GM18870 (cell line): ENCODE measurements at regions not wholly inside any gene's neighbourhood (a gene's known extent, or its start where the extent isn't known, plus 50 kb on each side); places are given as distances from the start of the nearest gene placed in this dataset.
"Not testable (repeated sequence)": the region's sequence is repeated elsewhere in the genome, so short reads cannot be mapped to it uniquely, and the experiment has no call there.

Experiments
- ATAC-seq: cut with Tn5 transposase; IDR thresholded peaks from one replicate; pipeline ENCODE4 v1.9.1; 2021; ENCODE audit warnings: moderate library complexity; ENCODE audit not compliant: unreplicated experiment

DNA sequence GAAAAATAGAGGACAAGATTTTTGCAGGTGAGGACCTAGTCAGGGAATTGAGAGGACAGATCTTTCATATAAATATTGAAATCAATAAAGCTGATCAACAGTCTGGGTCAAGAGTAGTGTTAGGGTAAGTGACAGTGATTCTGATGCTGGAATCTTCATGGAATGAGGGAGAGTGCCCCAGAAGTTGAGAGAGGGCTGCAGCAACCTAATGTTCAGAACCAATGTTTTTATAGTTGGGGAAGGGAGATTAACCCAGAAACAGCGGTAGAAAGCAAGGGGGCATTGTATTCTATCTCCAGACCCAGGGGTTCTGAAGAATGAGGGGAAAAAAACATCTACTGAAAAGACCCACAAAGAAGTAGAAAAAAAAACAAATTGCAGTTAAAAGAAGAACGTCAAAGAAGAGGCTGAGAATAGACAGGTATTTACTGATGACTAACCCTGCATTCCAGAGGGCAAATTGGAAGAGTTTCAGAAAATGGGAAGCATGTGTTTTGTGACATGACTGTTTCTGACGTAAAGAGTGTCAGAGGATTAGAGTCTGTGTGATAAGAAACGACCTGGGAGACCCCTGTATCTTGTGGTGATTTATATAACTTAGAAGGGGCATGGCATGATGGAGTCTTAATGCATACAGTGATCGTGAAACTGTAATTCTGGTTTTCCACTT is 819.6 kb upstream of the EPHA5 start:
- no peak for ATAC-seq

DNA sequence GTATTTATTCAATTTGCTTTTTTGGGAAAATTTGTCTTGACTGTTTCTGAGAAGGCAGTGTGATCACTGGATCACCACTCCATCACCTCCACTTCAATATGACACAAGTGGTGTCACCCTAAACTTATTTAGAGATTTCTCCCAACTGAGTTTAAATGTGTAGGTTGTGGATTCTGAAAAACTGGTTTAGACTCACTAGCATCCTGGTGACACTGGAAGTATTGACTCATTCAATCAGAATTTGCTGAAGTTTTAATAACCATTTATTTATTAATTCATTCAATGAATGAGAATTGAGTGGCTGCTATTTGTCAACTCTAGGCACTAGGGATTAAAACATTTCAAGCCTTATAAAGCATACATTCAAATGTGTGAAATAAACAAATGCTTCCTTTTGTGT is 819.1 kb upstream of the EPHA5 start:
- ATAC-seq = no peak

DNA sequence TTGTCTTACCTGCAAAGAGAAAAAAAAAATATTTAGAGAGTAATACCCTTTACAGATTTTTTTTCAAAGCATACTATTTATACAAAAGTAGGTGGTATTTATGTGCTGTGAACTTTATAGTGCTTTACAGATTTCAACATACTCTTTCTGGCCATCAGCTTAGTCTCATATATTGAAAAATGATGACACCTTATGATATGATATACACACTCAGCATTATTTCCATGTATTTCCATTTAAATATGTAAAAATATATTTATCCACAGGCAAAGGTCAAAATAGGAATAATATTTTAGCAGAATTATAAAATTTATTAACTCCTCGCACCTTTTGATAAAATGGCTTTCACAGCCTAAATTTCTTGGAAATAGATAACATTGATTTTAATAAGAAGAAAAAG is 815.8 kb upstream of the EPHA5 start:
- no peak for ATAC-seq

DNA sequence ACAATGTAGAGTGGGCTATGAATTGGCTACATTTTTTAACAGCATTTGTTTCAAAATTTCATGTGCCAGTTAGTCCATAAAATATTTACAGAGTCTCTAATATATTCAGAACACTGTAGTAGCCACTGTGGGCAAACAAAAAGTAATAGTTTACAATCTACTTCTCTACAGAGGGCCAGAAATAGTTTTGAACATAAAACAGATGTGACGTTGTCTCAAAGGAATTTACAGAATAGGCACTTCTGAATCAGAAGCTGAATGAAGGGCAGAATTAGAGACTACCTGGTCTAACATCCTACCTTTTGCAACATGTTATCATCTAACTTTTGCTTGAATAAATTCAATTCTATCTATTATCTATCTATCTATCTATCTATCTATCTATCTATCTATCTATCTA is 811.9 kb upstream of the EPHA5 start:
- ATAC-seq = no peak

DNA sequence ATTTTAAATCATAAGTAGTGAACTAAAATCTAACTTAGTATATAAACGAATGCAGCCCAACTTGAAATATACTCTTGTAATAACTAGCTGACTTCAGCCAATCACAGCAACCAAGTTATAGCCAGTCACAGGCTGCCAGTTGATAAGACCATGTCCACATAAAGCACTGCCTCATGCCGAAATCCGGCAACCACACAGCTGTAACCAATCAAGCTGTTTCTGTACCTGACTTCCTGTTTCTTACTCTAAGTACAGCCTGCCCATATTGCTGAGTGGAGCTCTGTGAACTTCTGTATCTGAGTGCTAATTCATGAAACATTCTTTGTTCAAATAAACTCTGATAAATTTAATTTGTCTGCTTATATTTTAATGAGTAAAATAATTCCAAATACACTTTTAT is 805.3 kb upstream of the EPHA5 start:
- ATAC-seq = no peak

DNA sequence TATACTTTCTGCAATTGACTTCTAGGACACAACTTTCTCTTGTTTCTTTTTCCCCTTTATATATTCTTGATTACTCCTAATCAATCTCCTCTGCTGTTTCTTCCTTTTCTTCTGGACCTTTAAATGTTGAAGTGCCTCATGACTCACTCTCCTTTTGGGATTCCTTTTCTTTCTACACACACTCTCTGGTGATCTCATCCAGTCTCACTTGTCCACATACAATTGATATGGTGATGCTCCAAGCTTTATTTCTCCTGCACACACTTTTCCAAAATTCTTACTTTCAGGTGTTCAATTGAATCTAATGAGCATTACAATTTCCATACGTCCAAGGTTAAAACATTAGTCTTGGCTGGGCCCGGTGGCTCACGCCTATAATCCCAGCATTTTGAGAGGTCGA is 794.8 kb upstream of the EPHA5 start:
- no peak for ATAC-seq

DNA sequence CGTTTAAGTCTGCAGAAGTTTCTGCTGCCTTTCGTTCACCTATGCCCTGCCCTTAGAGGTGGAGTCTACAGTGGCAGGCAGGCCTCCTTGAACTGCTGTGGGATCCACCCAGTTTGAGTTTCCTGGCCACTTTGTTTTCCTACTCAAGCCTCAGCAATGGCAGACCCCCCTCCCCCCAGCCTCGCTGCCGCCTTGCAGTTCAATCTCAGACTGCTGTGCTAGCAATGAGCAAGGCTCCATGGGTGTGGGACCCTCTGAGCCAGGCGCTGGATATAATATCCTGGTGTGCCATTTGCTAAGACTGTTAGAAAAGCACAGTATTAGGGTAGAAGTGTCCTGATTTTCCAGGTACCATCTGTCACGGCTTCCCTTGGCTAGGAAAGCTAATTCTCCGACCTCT is 792.6 kb upstream of the EPHA5 start:
- ATAC-seq = not testable (repeated sequence)

DNA sequence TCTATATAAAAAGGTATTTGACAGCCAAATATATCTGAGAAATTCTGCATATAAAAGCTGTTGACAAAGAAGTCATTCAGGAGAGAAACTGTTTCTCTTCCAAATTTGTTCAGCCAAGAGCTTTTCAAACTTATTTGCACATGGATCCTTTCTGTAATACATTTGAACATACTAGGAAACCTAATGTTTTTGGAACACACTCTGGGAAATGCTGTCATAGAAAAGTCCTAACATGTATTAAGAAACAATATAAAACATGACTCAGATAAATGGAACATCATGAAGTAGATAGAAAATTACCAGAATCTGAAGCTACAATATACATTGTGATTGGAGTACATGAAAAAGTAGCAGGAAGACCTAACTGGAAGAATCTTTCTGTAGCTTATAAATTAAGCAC is 781.5 kb upstream of the EPHA5 start:
- ATAC-seq = no peak

DNA sequence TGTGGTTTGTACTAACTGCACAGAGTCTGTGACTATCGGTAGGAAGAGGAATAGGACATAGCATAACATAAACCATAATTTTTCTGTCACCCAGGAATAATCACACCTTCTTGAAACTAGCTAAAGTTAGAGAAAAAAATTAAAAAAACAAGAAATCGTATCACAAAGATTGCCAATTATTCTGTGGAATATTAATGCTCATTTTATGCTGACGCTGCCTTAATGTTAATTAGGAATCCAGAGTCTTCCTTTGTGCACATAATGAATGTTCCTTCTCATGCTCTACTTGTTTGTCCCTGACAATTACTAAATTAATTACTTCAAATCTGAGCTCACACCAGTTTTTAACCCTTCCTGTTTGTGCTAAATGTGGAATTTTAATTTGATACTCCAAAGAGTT is 772.7 kb upstream of the EPHA5 start:
- ATAC-seq = no peak

DNA sequence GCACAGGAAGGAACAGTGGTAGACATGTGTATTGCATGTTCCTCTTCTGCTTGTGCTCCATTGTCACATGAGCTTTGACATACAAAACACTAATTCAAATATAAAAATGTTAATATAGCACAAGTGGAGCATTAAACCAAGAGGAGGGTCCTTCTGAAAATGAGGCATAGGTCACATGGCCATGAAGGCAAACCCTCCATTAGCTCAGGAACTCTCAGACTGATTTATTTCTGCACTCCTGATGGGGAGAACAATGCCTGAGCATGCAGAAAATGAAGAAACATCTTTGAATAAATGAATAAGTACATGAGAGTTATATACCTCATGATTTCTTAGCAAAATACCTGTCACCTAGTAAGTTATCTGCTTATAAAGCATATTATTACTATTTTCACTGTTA is 769.2 kb upstream of the EPHA5 start:
- no peak for ATAC-seq

DNA sequence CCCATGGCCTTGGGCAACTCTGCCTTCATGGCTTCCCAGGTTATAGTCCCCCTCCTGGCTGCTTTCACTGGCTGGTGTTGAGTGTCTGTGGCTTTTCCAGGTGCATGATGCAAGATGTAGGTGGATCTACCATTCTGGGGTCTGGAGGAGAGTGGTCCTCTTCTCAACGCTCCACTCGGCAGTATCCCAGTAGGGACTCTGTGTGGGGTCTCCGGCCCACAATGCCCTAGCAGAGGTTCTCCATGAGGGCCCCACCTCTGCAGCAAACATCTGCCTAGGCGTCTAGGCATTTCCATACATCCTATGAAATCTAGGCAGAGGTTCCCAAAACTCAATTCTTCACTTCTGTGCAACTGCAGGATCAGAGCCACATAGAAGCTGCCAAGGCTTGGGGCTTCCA is 763.4 kb upstream of the EPHA5 start:
- ATAC-seq = no peak

DNA sequence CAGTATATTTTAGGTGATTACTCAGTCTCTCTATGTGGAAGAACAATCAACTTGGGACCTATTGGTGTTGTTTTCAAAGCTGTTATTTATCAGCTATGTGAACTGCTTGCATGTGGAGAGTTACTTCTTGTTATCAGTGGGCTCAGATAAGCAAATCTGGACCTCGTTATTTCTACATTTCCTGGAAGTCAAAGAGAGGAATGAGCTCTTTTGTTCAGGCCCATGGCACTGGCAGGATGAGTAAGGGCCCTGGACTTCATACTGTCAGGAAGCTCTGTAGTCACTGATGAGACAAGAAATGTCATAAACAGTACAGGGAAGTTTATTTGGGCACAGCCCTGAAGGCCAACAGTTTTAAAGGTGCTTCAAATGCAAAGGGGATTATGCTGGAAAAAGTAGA is 760.6 kb upstream of the EPHA5 start:
- no peak for ATAC-seq

DNA sequence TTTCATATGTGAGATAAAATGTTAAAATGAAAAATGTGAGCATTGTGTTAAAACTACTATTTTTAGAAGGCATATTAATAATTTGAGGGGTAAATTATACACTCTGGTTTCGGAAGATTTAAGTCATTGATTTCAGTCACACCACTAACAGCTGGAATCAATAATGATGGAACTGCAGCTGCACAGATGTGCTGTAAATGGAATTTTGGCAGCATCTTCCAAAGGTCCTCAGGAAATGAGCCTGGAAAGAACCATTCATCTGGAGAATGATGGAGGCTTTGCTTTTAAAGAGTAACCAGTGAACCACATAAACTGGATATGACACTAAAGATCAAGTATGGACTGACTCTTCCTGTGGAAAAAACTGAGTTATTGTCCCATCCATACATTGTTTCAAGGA is 759.0 kb upstream of the EPHA5 start:
- ATAC-seq = no peak

DNA sequence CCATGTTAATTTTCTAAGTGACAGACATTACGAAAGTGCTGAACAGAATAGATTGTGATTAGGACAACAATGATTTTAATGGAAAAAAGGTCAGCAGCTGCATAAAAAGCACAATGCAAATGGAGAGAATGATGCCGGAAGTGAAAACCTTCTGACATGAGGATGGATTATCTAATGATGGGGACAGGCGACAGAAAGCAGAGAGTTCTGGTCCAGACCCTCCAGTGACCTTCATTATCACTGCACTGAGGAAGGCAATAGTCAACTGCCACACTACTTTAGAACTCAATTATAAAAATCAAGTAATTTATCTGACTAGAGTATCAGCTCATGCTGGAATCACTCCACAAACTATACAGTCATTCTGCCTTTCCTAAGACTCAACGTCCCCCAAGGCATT is 746.1 kb upstream of the EPHA5 start:
- ATAC-seq = no peak

DNA sequence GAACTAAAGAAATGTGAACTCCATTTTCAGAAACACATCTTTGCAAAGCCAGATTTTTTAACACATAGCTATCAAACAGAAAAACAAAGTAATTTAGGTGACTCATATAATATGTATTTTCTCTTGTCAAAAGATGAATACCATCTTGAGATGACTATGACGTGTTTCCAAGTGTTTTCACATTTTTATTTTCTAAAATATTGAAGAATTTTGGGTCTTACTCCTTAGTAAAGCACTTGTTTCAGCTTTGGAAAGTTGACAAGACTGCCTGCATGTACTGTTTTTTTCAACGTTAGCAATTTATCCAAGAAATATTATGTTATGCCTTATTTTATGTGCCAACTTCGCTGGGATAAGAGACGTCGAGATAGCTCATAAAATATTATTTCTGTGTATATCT is 733.9 kb upstream of the EPHA5 start:
- ATAC-seq = no peak

DNA sequence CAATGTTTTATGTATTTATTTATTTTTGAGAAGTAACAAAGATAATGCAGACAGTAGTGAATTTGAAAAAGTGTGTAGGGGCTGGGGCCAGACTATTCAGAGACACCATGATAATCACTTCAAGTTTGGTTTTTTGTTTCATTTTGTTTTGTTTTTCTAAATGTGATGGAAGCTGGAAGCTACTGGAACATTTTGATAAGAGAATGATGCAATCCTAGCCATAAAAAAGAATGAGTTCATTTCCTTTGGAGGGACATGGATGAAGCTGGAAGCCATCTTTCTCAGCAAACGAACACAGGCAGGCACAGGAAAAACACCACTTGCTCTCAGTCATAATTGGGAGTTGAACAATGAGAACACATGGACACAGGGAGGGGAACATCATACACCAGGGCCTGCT is 706.6 kb upstream of the EPHA5 start:
- no peak for ATAC-seq

DNA sequence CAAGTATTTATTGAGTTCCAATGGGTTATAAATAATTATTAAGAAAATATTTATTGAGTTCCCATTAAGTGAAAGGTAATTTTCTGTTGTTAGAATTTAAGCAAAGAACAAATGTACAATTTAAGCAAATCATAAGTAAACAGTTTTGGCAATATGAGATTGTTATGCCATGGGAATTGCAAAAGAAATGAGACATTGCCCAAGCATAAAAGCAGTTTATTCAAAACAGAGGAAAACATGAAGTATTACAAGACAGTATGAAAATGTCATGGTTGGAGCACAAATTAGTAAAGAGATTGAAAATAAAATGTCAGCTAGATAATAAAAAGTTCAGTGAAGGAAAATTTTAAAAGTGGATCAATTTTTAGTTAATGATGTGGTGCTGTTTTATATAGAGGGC is 706.1 kb upstream of the EPHA5 start:
- no peak for ATAC-seq

DNA sequence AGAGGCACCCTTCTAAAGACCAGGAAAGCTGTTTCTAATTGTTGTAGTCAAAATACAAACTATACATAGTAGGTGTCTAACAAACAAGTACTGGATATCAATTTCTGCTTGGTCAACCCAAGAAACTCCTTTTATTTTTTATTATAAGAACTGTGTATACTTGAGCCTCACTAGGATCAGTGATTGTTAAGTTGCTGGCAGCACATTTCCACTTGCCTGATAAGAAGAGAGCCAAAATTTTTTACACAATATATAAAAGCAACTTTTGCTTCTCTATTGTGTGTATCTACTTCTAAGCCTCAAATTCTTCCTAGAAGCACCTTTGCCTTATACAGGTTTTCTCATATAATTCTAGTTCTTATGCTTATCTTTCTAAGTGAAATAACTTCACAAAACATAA is 703.0 kb upstream of the EPHA5 start:
- ATAC-seq = no peak

DNA sequence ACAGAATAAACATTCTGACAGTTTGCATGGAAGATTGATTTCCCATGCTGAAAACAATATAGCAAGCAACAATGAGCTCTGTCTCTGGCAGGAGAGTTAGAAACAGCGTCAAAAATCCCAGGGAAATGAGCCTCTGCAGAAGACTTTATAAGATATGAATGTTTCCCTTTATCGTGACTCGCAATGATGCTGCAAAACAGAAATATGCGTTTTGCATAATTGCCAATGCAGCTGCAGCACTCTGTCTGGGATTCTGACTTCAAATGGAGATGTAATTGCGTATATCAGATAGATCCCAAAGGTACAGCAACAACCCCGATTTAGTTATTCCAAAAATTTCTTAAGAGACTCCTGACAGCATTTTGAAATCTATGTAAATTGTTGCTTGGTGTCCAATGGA is 702.4 kb upstream of the EPHA5 start:
- ATAC-seq = no peak

DNA sequence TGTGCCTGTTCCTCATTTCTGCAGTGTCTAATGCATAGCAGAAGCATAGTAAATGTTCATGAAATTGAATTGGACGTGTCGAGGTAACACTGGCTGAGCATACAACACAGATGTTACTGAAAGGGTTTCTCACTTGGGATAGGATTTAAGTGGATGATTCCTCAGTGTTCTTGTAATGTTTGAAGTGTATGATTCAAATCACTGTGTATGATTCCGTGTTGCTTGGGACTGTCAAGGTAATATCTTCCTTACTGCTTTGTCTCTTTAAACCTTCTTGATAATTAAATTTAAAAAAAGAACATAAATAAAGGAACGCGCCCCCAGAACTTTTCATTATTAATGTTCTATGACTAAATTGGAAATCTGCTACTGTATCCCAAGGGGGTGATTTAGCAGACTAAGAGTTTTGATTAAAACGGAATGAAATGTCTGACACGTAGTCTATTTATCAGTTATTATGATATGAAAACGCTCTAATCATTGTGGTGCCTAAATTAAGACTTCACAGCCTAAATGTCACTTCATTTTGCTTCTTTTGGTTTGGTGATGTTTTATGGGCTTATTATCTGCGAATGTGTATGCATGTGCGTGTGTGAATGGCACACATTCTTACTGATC is 696.9 kb upstream of the EPHA5 start:
- no peak for ATAC-seq

DNA sequence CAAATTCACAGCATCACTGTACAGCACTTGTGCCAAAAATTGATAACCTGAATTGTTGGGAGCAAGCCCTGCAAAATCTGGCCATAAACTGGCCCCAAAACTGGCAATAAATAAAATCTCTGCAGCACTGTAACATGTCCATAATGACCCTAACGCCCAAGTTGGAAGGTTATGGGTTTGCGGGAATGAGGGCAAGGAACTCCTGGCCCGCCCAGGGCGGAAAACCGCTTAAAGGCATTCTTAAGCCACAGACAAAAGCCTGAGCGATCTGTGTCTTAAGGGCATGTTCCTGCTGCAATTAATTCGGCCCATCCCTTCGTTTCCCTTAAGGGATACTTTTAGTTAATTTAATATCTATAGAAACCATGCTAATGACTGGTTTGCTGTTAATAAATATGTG is 690.1 kb upstream of the EPHA5 start:
- ATAC-seq = not testable (repeated sequence)

DNA sequence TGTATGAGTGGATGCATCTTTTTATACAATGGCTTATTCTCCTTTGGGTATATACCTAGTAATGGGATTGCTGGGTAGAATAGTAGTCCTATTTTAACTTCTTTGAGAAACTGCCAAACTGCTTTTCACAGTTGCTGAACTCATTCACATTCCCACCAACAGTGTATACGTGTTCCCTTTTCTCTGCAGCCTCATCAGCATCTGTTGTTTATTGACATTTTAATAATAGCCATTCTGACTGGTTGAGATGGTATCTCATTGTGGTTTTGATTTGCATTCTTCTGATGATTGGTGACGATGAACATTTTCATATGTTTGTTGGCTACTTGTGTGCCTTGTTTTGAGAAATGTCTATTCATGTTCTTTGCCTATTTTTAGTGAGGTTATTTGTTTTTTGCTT is 687.0 kb upstream of the EPHA5 start:
- no peak for ATAC-seq

DNA sequence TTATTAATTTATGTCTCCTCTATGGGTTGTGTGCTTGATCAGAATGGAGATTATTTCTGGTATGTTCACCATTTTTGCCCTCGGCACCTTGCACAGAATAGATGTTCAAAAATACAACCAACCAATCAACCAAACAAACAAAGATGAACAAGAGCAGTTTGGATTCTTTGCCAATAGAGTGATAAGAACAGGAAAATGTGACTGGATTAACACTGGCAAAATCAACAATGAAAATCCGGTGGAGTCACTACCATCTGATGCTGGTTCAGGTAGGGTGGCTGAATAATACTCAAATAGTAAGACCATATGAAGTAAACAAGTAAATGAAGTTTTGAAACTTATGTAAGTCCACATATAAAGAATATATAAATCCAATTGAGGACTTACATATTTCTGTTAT is 685.0 kb upstream of the EPHA5 start:
- no peak for ATAC-seq
